ENCODE measurements at regions not wholly inside any gene's neighbourhood (a gene's known extent, or its start where the extent isn't known, plus 50 kb on each side); places are given as distances from the start of the nearest gene placed in this dataset.

GRCh38 chr16:6549415-6549814 lies 783.2 kb upstream of the RBFOX1 start:
- Histone ChIP-seq H3K4me1 (ENCODE audit: control insufficient read depth, insufficient read depth, low read length) (no peaks in the 10 kb centered on the region), H3K4me3 (ENCODE audit: low read depth, low read length) (no peak overlapping the region), H3K36me3 (ENCODE audit: control insufficient read depth, insufficient read depth, low read length) (no peaks in the 10 kb centered on the region), H3K9me3 (ENCODE audit: control insufficient read depth, insufficient read depth, low read length) (no peaks in the 10 kb centered on the region), H3K27ac (ENCODE audit: low read depth, low read length) (no peak overlapping the region), H3K27me3 (ENCODE audit: control insufficient read depth, insufficient read depth, low read length) (no peaks in the 10 kb centered on the region)
- WGBS (ENCODE audit: insufficient coverage) = 60% methylated on average over 1 of the region's 1 CpG
- DNase-seq (ENCODE audit: low read depth in 4 of 6, low spot score in 6 of 6) = no peak

DNA sequence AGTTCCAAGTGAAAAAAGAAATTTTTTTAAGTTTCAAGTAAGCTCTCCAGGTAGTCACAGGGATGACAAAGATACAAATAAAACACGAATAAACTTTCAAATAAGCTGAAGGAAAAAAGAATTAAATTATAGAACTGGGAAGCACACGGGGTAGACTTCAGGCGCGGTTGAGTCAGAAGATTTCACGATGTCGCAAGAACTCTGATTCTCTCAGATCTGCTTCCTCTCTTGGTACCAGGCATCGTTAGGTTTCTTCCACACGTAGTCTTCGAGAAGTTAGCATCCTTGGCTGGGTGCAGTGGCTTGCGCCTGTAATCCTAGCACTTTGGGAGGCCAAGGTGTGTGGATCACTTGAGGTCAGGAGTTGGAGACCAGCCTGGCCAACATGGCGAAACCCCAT lies 784.1 kb upstream of the RBFOX1 start:
- Histone ChIP-seq H3K27me3 (ENCODE audit: control insufficient read depth, insufficient read depth, low read length) (no peaks in the 10 kb centered on the region), H3K9me3 (ENCODE audit: control insufficient read depth, insufficient read depth, low read length) (no peaks in the 10 kb centered on the region), H3K36me3 (ENCODE audit: control insufficient read depth, insufficient read depth, low read length) (no peaks in the 10 kb centered on the region), H3K4me1 (ENCODE audit: control insufficient read depth, insufficient read depth, low read length) (no peaks in the 10 kb centered on the region), H3K27ac (ENCODE audit: low read depth, low read length) (no peak overlapping the region), H3K4me3 (ENCODE audit: low read depth, low read length) (no peak overlapping the region)
- DNase-seq (ENCODE audit: low read depth in 4 of 6, low spot score in 6 of 6) = no peak
- WGBS (ENCODE audit: insufficient coverage) = 98% methylated on average over 7 of the region's 11 CpGs

DNA sequence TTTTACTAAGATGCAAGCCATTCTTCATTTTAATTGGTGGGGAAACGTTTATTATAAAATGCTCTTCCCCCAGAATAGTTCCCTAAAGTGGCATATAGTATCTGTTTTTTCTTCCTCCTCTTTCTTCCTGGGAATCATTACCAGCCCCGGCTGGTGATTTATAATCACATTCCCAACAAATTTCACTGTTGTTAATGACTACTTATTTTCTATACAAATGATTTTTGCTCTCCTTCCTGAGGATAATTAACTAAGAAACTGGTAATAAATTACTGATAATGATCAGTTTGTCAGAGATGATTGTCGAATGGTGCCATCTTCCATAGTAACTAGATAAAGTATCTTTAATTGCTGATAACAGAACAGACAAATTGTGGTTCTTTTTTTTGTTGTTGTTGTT lies 785.5 kb upstream of the RBFOX1 start:
- H3K27ac ChIP-seq (ENCODE audit: low read depth, low read length) = no peak overlapping the region
- H3K9me3 ChIP-seq (ENCODE audit: control insufficient read depth, insufficient read depth, low read length) = no peaks in the 10 kb centered on the region
- no peaks in the 10 kb centered on the region for H3K36me3 ChIP-seq (ENCODE audit: control insufficient read depth, insufficient read depth, low read length)
- H3K4me3 ChIP-seq (ENCODE audit: low read depth, low read length) = no peak overlapping the region
- H3K27me3 ChIP-seq (ENCODE audit: control insufficient read depth, insufficient read depth, low read length) = no peaks in the 10 kb centered on the region
- peak in 2 of 6 donors; percentile 26 to 95 for DNase-seq (ENCODE audit: low read depth in 4 of 6, low spot score in 6 of 6)
- WGBS (ENCODE audit: insufficient coverage) = no CpG with 5 or more reads among the region's 3 CpGs
- H3K4me1 ChIP-seq (ENCODE audit: control insufficient read depth, insufficient read depth, low read length) = no peaks in the 10 kb centered on the region

GRCh38 chr16:6545329-6545728 lies 787.3 kb upstream of the RBFOX1 start:
- Histone ChIP-seq H3K9me3 (ENCODE audit: control insufficient read depth, insufficient read depth, low read length) (no peaks in the 10 kb centered on the region), H3K27me3 (ENCODE audit: control insufficient read depth, insufficient read depth, low read length) (no peaks in the 10 kb centered on the region), H3K4me3 (ENCODE audit: low read depth, low read length) (no peak overlapping the region), H3K36me3 (ENCODE audit: control insufficient read depth, insufficient read depth, low read length) (no peaks in the 10 kb centered on the region), H3K4me1 (ENCODE audit: control insufficient read depth, insufficient read depth, low read length) (no peaks in the 10 kb centered on the region), H3K27ac (ENCODE audit: low read depth, low read length) (no peak overlapping the region)
- DNase-seq (ENCODE audit: low read depth in 4 of 6, low spot score in 6 of 6) = no peak
- WGBS (ENCODE audit: insufficient coverage) = 68% methylated on average over 4 of the region's 7 CpGs

DNA sequence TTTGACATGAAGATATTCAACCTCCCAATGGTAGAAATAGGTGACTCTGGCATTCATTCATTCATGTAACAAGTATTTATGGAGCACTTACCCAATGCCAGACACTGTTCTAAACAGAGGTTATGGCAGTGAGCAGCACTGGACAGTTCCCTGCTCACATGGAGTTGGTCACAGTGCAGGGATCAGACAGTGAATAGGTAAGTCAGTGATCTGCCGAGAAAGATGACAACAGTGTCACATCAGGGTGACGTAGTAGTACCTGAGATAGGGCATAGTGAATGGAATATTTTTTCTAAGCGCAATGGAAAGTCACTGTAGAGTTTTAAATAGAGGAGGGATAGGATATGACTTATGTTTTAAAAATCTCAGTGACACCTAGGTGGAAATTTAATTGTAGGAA lies 791.4 kb upstream of the RBFOX1 start:
- Histone ChIP-seq H3K9me3 (ENCODE audit: control insufficient read depth, insufficient read depth, low read length) (no peaks in the 10 kb centered on the region), H3K36me3 (ENCODE audit: control insufficient read depth, insufficient read depth, low read length) (no peaks in the 10 kb centered on the region), H3K27ac (ENCODE audit: low read depth, low read length) (no peak overlapping the region), H3K4me1 (ENCODE audit: control insufficient read depth, insufficient read depth, low read length) (no peaks in the 10 kb centered on the region), H3K4me3 (ENCODE audit: low read depth, low read length) (no peak overlapping the region), H3K27me3 (ENCODE audit: control insufficient read depth, insufficient read depth, low read length) (no peaks in the 10 kb centered on the region)
- 85% methylated on average over 3 of the region's 3 CpGs for WGBS (ENCODE audit: insufficient coverage)
- no peak for DNase-seq (ENCODE audit: low read depth in 4 of 6, low spot score in 6 of 6)

DNA sequence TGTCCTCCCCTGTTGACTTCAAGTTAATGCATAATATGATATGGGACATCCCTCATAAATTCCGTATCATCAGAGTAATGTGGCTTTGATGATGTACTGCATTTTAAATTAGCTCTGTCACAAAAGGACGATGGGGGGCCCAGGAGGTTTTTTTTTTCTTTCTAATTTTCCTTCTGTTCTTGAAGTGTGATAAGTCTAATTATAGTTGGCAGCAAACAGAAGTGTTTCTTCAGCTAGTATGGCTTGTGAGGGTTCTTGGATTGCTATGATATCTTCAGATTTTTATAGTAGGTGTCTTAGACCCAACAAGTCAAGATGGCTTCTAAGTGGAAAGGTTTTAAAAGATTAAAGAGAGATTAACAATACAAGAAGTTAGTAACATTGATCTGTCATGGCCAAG lies 796.2 kb upstream of the RBFOX1 start:
- peak in 2 of 6 donors; percentile 52 to 67 for DNase-seq (ENCODE audit: low read depth in 4 of 6, low spot score in 6 of 6)
- Histone ChIP-seq H3K27ac (ENCODE audit: low read depth, low read length) (no peak overlapping the region), H3K36me3 (ENCODE audit: control insufficient read depth, insufficient read depth, low read length) (no peaks in the 10 kb centered on the region), H3K4me3 (ENCODE audit: low read depth, low read length) (no peak overlapping the region), H3K9me3 (ENCODE audit: control insufficient read depth, insufficient read depth, low read length) (no peaks in the 10 kb centered on the region), H3K27me3 (ENCODE audit: control insufficient read depth, insufficient read depth, low read length) (no peaks in the 10 kb centered on the region), H3K4me1 (ENCODE audit: control insufficient read depth, insufficient read depth, low read length) (no peaks in the 10 kb centered on the region)
- WGBS (ENCODE audit: insufficient coverage) = no CpG with 5 or more reads among the region's 2 CpGs

GRCh38 chr16:6531067-6531466 lies 801.6 kb upstream of the RBFOX1 start:
- Histone ChIP-seq H3K4me3 (ENCODE audit: low read depth, low read length) (no peak overlapping the region), H3K27me3 (ENCODE audit: control insufficient read depth, insufficient read depth, low read length) (no peaks in the 10 kb centered on the region), H3K36me3 (ENCODE audit: control insufficient read depth, insufficient read depth, low read length) (no peaks in the 10 kb centered on the region), H3K27ac (ENCODE audit: low read depth, low read length) (no peak overlapping the region), H3K4me1 (ENCODE audit: control insufficient read depth, insufficient read depth, low read length) (no peaks in the 10 kb centered on the region), H3K9me3 (ENCODE audit: control insufficient read depth, insufficient read depth, low read length) (no peaks in the 10 kb centered on the region)
- no peak for DNase-seq (ENCODE audit: low read depth in 4 of 6, low spot score in 6 of 6)
- WGBS (ENCODE audit: insufficient coverage) = 80% methylated on average over 1 of the region's 3 CpGs

DNA sequence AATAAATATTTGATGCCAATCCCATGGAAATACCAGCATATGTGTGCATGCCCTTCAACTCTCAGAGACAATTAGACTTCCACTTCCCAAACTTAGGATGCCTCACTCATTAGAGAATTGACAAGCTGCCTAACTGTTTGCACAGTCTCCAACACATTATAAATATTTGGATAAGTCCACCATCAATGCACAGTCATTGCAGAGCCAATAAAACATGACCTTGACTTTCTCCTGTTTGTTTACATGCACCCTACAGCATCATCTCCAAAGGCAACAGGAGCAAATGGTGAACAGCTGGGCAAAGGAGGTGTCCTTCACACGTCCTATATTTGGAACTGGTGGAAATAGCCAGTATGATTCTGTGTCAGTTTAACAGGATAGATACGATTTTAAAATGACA lies 804.4 kb upstream of the RBFOX1 start:
- 80% methylated on average over 1 of the region's 2 CpGs for WGBS (ENCODE audit: insufficient coverage)

DNA sequence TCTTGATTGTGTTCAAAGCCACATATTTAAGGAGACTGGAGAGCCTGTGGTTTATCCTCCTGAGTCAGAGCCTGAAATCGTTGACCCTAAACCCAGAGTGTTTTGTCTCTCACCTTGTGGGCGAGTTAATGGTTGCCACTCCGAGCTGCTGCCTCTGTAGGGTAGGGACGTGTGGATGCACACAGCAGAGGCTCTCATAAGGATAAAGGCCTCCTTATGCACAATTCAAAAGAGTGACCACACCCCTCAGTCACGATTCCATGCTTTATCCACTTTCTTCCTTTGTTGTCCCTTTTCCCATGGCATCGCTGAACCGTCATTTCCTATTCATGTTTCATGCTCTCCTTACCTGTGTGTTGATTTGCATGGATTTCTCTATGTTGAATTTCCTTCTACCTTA lies 805.0 kb upstream of the RBFOX1 start:
- no peak for DNase-seq (ENCODE audit: low read depth in 4 of 6, low spot score in 6 of 6)
- Histone ChIP-seq H3K27me3 (ENCODE audit: control insufficient read depth, insufficient read depth, low read length) (no peaks in the 10 kb centered on the region), H3K4me1 (ENCODE audit: control insufficient read depth, insufficient read depth, low read length) (no peaks in the 10 kb centered on the region), H3K36me3 (ENCODE audit: control insufficient read depth, insufficient read depth, low read length) (no peaks in the 10 kb centered on the region), H3K4me3 (ENCODE audit: low read depth, low read length) (no peak overlapping the region), H3K27ac (ENCODE audit: low read depth, low read length) (no peak overlapping the region), H3K9me3 (ENCODE audit: control insufficient read depth, insufficient read depth, low read length) (no peaks in the 10 kb centered on the region)
- WGBS (ENCODE audit: insufficient coverage) = 60% methylated on average over 2 of the region's 7 CpGs

More for the DNA sequence above, 804.4 kb upstream of the RBFOX1 start:
- H3K36me3 ChIP-seq (ENCODE audit: control insufficient read depth, insufficient read depth, low read length) = no peaks in the 10 kb centered on the region
- no peaks in the 10 kb centered on the region for H3K4me1 ChIP-seq (ENCODE audit: control insufficient read depth, insufficient read depth, low read length)
- DNase-seq (ENCODE audit: low read depth in 4 of 6, low spot score in 6 of 6) = no peak
- H3K27me3 ChIP-seq (ENCODE audit: control insufficient read depth, insufficient read depth, low read length) = no peaks in the 10 kb centered on the region
- no peak overlapping the region for H3K27ac ChIP-seq (ENCODE audit: low read depth, low read length)
- no peaks in the 10 kb centered on the region for H3K9me3 ChIP-seq (ENCODE audit: control insufficient read depth, insufficient read depth, low read length)
- H3K4me3 ChIP-seq (ENCODE audit: low read depth, low read length) = no peak overlapping the region

- 89% methylated on average over 1 of the region's 1 CpG for WGBS (ENCODE audit: insufficient coverage)
- H3K36me3 ChIP-seq (ENCODE audit: control insufficient read depth, insufficient read depth, low read length) = no peaks in the 10 kb centered on the region
- no peak overlapping the region for H3K4me3 ChIP-seq (ENCODE audit: low read depth, low read length)
- H3K9me3 ChIP-seq (ENCODE audit: control insufficient read depth, insufficient read depth, low read length) = no peaks in the 10 kb centered on the region
- no peak for DNase-seq (ENCODE audit: low read depth in 4 of 6, low spot score in 6 of 6)
- H3K4me1 ChIP-seq (ENCODE audit: control insufficient read depth, insufficient read depth, low read length) = no peaks in the 10 kb centered on the region
- H3K27me3 ChIP-seq (ENCODE audit: control insufficient read depth, insufficient read depth, low read length) = no peaks in the 10 kb centered on the region
- H3K27ac ChIP-seq (ENCODE audit: low read depth, low read length) = no peak overlapping the region
These were observed 808.1 kb upstream of the RBFOX1 start for GRCh38 chr16:6524501-6524900.
